Astrocyte of the spinal cord (primary cell): ENCODE measurements at regions not wholly inside any gene's neighbourhood (a gene's known extent, or its start where the extent isn't known, plus 50 kb on each side); places are given as distances from the start of the nearest gene placed in this dataset.
"Not testable (repeated sequence)": the region's sequence is repeated elsewhere in the genome, so short reads cannot be mapped to it uniquely, and the experiment has no call there.

Experiments used
- DNase-seq: peaks from one replicate; pipeline ENCODE4 v3.0.0; 2011; ENCODE audit warnings: low read depth, low spot score
- H3K4me3 ChIP-seq: 2 replicates; pipeline ENCODE4 v1.5.1; 2011; ENCODE audit warnings: low read depth, mild to moderate bottlenecking, low read length, moderate library complexity
- CTCF ChIP-seq: IDR thresholded peaks from 2 replicates; pipeline ENCODE4 v1.5.1; 2012; ENCODE audit warnings: low read depth, mild to moderate bottlenecking, low read length, inconsistent platforms
- in situ Hi-C: cut with HindIII; loops from 2 replicates; pipeline ENCODE4 v1.10.0; 2017; ENCODE audit warnings: low sequenced_read_pairs

- DNase-seq: no peak
- H3K4me3 ChIP-seq: no peak overlapping the region
- no peak for TF ChIP-seq CTCF
- in situ Hi-C loops: no loop called here
Measured at GRCh38 chr12:125549171-125549570, 483.9 kb downstream of the AACS start.

GRCh38 chr12:125549836-125550235, 484.6 kb downstream of the AACS start:
- in situ Hi-C loops: no loop called here
- peak; percentile 36 for TF ChIP-seq CTCF
- DNase-seq: no peak
- no peak overlapping the region for H3K4me3 ChIP-seq

- DNase-seq: no peak
- H3K4me3 ChIP-seq: no peak overlapping the region
- in situ Hi-C loops: no loop called here
- no peak for TF ChIP-seq CTCF
Measured at GRCh38 chr12:125552295-125552694, 487.1 kb downstream of the AACS start.

GRCh38 chr12:125561008-125561407, 495.8 kb downstream of the AACS start:
- H3K4me3 ChIP-seq, DNase-seq, in situ Hi-C loops: not testable (repeated sequence)

- no peak for TF ChIP-seq CTCF
- in situ Hi-C loops: no loop called here
- H3K4me3 ChIP-seq: no peak overlapping the region
- no peak for DNase-seq
Measured at GRCh38 chr12:125564753-125565152, 499.5 kb downstream of the AACS start.

- in situ Hi-C loops: no loop called here
- DNase-seq: no peak
- TF ChIP-seq CTCF: no peak
- no peak overlapping the region for H3K4me3 ChIP-seq
Measured at GRCh38 chr12:125567581-125567980, 502.3 kb downstream of the AACS start.

GRCh38 chr12:125568306-125568705, 503.1 kb downstream of the AACS start:
- H3K4me3 ChIP-seq: no peak overlapping the region
- TF ChIP-seq CTCF: no peak
- in situ Hi-C loops: no loop called here
- no peak for DNase-seq
